KMS-11 (cell line): ENCODE measurements at regions not wholly inside any gene's neighbourhood (a gene's known extent, or its start where the extent isn't known, plus 50 kb on each side); places are given as distances from the start of the nearest gene placed in this dataset.
"Not testable (repeated sequence)": the region's sequence is repeated elsewhere in the genome, so short reads cannot be mapped to it uniquely, and the experiment has no call there.

ENCODE experiments used
- H2AFZ ChIP-seq: fragments of 200-600 bp; sonication (generic); 2 replicates; pipeline ENCODE4 v1.6.1; 2016; ENCODE audit warnings: antibody characterized with exemption, mixed run types, low read depth
- H3K27ac ChIP-seq: fragments of 200-600 bp; sonication (generic); 2 replicates; pipeline ENCODE4 v1.6.1; 2016; ENCODE audit warnings: mild to moderate bottlenecking, mixed run types
- H3K27me3 ChIP-seq: fragments of 200-600 bp; sonication (generic); 2 replicates; pipeline ENCODE4 v1.6.1; 2017; ENCODE audit warnings: mild to moderate bottlenecking, low read depth, mixed run types, moderate library complexity; ENCODE audit not compliant: insufficient read depth
- H3K36me3 ChIP-seq: fragments of 200-600 bp; sonication (generic); 2 replicates; pipeline ENCODE4 v1.6.1; 2017; ENCODE audit warnings: mild to moderate bottlenecking, mixed run types; ENCODE audit not compliant: insufficient read depth
- H3K4me1 ChIP-seq: fragments of 200-600 bp; sonication (generic); 2 replicates; pipeline ENCODE4 v1.6.1; 2016; ENCODE audit warnings: mild to moderate bottlenecking, low read depth, mixed run types; ENCODE audit not compliant: poor library complexity, severe bottlenecking
- H3K4me2 ChIP-seq: fragments of 200-600 bp; sonication (generic); 2 replicates; pipeline ENCODE4 v1.7.0; 2016; ENCODE audit warnings: mild to moderate bottlenecking, mixed run types
- H3K4me3 ChIP-seq: fragments of 200-600 bp; sonication (generic); IDR thresholded peaks from 2 replicates; pipeline ENCODE4 v1.6.1; 2017; ENCODE audit warnings: low read depth, low read length, mixed read lengths; ENCODE audit not compliant: insufficient read depth
- H3K79me2 ChIP-seq: fragments of 200-600 bp; sonication (generic); 2 replicates; pipeline ENCODE4 v1.6.1; 2016; ENCODE audit warnings: low read depth, mixed run types; ENCODE audit not compliant: insufficient read depth
- H3K9ac ChIP-seq: fragments of 200-600 bp; sonication (generic); 2 replicates; pipeline ENCODE4 v1.6.1; 2016; ENCODE audit warnings: mild to moderate bottlenecking, mixed run types
- H4K20me1 ChIP-seq: fragments of 200-600 bp; sonication (generic); 2 replicates; pipeline ENCODE4 v1.6.1; 2016; ENCODE audit warnings: mild to moderate bottlenecking, mixed run types; ENCODE audit not compliant: insufficient read depth
- TF ChIP-seq, protein P1 (sequence below): fragments of 200-600 bp; sonication (generic); conservative IDR thresholded peaks from 2 replicates; pipeline ENCODE4 v1.6.1; 2017; ENCODE audit warnings: low read depth, mild to moderate bottlenecking, antibody characterized with exemption, low read length, moderate library complexity, mixed read lengths

DNA sequence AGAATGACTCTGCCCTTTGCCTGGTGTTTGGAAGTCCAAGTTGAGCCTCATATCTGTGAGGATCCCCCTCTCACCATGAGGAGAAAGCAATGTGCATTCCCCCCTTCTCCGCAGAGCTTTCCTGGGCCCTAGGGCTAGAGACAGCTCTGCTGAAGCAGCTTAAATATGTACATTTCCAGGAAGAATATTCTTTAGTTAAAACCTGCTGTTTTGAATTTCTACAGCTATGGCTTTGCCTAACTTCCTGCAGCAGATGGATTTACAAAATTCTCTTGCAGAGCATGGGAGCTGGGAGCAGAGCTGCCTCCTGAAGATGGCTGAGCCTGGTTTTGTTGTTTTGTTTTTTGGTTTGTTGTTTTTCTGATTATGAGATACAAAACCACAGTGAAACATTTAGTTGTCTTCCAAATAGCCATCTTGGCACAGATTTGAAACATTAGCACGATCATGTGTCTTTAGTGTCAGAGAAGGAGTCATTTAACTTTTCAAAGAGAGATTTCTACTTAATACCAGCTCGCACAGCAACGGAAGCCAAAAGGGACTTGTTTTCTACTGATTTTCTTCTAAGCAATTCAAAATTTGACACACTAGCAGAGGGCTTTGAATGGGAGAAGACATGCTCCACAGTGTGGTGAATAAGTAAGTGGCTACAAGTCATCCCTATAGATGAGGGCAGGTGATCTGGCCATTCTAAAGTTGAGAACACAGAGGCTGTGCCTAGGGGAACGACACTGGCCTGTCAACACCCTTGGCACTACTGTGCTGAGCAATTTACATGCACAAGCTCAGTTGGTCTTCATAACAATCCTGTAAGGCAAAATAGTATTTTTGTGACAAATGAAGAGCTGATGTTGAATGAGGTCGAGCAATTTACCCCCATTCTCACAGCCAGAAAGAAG, 222.6 kb downstream of the MREG start:
- H3K4me1 ChIP-seq = peaks cover 10% of the 10 kb centered on the region
- TF ChIP-seq, protein P1, sequence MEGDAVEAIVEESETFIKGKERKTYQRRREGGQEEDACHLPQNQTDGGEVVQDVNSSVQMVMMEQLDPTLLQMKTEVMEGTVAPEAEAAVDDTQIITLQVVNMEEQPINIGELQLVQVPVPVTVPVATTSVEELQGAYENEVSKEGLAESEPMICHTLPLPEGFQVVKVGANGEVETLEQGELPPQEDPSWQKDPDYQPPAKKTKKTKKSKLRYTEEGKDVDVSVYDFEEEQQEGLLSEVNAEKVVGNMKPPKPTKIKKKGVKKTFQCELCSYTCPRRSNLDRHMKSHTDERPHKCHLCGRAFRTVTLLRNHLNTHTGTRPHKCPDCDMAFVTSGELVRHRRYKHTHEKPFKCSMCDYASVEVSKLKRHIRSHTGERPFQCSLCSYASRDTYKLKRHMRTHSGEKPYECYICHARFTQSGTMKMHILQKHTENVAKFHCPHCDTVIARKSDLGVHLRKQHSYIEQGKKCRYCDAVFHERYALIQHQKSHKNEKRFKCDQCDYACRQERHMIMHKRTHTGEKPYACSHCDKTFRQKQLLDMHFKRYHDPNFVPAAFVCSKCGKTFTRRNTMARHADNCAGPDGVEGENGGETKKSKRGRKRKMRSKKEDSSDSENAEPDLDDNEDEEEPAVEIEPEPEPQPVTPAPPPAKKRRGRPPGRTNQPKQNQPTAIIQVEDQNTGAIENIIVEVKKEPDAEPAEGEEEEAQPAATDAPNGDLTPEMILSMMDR = no peak
- H3K27me3 ChIP-seq = no peaks in the 10 kb centered on the region
- H3K4me2 ChIP-seq = no peak overlapping the region
- no peak overlapping the region for H2AFZ ChIP-seq
- H4K20me1 ChIP-seq = no peaks in the 10 kb centered on the region
- no peak overlapping the region for H3K4me3 ChIP-seq
- H3K36me3 ChIP-seq = no peaks in the 10 kb centered on the region
- no peak overlapping the region for H3K27ac ChIP-seq
- no peak overlapping the region for H3K9ac ChIP-seq
- no peaks in the 10 kb centered on the region for H3K79me2 ChIP-seq

DNA sequence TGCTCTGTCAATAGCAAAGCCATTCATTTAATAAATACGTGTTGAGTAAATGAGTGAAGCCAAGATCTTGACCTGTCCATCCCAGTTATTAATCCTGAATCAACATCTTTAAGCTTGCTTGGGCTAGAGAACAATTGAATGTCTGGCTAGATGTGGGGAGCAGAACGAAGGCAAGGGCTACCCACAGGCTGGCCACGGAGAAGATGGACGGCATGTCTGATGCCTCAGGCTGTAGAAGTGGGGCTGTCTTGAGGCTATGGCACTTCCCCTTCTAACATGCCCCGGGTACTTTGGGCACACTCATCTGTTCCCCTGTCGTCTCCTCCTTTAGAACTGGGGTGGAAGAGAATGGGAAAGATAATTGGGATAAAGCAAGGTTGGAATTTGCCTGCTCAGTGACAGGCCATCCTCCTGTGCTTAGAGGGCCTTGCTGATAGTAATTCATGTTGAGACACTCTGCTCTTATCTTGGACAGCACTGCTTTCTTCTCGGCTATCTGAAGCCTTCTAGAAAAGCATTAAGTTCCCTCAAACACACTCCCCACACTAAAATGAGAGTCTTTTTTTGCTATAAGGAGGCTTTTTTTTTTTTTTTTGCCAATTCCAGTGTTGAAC, 225.7 kb downstream of the MREG start:
- H3K27ac ChIP-seq = no peak overlapping the region
- no peaks in the 10 kb centered on the region for H4K20me1 ChIP-seq
- no peaks in the 10 kb centered on the region for H3K27me3 ChIP-seq
- no peaks in the 10 kb centered on the region for H3K36me3 ChIP-seq
- no peaks in the 10 kb centered on the region for H3K79me2 ChIP-seq
- no peaks in the 10 kb centered on the region for H3K4me1 ChIP-seq
- H3K4me3 ChIP-seq = no peak overlapping the region
- H3K4me2 ChIP-seq = no peak overlapping the region
- H2AFZ ChIP-seq = no peak overlapping the region
- TF ChIP-seq, protein P1 = no peak
- H3K9ac ChIP-seq = no peak overlapping the region

DNA sequence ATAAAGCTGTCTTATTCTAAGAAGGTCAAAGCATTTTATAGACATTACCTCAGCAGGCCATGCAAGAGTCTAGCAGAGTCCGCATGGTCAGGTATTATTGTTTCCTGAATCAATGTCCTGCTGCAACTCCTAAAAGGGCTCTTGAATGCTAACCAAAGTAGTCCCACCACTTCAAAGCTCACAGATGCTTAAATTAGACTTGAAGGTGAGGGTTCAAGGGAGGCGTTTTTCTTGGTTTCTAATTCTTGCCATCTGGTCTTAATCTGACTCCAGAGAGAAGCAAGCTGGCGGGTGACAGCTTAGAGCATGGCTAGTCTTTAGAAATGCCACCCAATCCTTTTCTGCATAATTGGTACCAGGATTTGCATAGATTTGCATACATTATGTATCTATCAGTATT, 226.3 kb downstream of the MREG start:
- no peak overlapping the region for H3K4me3 ChIP-seq
- no peak overlapping the region for H3K27ac ChIP-seq
- TF ChIP-seq, protein P1 = no peak
- no peak overlapping the region for H3K9ac ChIP-seq
- no peaks in the 10 kb centered on the region for H3K36me3 ChIP-seq
- no peaks in the 10 kb centered on the region for H4K20me1 ChIP-seq
- no peak overlapping the region for H3K4me2 ChIP-seq
- H3K79me2 ChIP-seq = no peaks in the 10 kb centered on the region
- no peaks in the 10 kb centered on the region for H3K27me3 ChIP-seq
- H2AFZ ChIP-seq = no peak overlapping the region
- no peaks in the 10 kb centered on the region for H3K4me1 ChIP-seq

DNA sequence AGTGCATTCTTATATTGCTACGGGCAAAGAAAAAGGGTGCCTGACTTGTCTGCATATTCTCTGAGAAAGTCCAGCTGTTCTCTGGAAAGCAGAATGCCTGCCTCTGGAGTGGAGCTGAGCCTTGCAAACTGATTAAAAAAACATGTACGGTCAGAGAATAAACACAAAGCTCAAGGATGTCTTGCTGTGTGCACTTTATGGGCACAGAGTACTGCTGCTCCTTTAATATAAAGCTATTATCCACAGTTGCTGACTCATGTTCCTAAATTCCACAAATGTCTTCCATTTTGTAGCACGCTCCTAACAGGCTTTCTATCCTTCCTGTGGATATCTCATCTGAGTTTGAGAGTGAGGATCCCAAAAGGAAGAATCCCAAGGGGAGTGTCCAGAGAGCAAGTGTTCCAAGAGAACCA, 229.0 kb downstream of the MREG start:
- Histone ChIP-seq H3K36me3 (no peaks in the 10 kb centered on the region), H3K27me3 (no peaks in the 10 kb centered on the region), H3K4me2 (no peak overlapping the region), H3K4me3 (no peak overlapping the region), H2AFZ (no peak overlapping the region), H3K27ac (no peak overlapping the region), H3K79me2 (no peaks in the 10 kb centered on the region), H3K9ac (no peak overlapping the region), H4K20me1 (no peaks in the 10 kb centered on the region), H3K4me1 (no peaks in the 10 kb centered on the region)
- TF ChIP-seq, protein P1 = no peak

DNA sequence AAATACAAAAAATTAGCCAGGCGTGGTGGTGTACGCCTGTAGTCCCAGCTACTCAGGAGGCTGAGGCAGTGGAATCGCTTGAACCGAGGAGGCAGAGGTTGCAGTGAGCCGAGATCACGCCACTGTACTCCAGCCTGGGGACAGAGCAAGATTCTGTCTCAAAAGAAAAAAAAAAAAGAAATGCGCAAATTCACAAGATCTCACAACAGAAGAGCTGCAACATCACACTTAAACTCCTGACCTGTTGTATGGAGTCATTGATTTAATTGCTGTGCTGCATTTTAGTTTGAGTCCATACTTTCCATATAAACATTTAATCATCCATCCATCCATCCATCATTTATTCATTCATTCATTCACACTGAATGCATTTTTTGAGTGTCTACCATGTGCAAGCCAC, 229.7 kb downstream of the MREG start:
- H3K4me1 ChIP-seq, H3K79me2 ChIP-seq, H3K27me3 ChIP-seq, H3K4me3 ChIP-seq, H4K20me1 ChIP-seq, H3K36me3 ChIP-seq, H2AFZ ChIP-seq, H3K9ac ChIP-seq, H3K27ac ChIP-seq, H3K4me2 ChIP-seq: not testable (repeated sequence)
